Cardiac muscle cell (in vitro differentiated cells and primary cell): ENCODE measurements at regions not wholly inside any gene's neighbourhood (a gene's known extent, or its start where the extent isn't known, plus 50 kb on each side); places are given as distances from the start of the nearest gene placed in this dataset.

ENCODE experiments used
- DNase-seq, 2 donors: peaks; one replicate each; pipeline versions ENCODE4 v3.0.0 to v3.0.0-alpha.2; 2010 to 2017; ENCODE audit warnings: low read depth in 1 of 2, low spot score in 1 of 2
- H3K27ac ChIP-seq: fragments of 200-600 bp; sonication (generic); 2 replicates; pipeline ENCODE4 v1.5.1; 2016
- H3K27me3 ChIP-seq: fragments of 200-600 bp; sonication (generic); 2 replicates; pipeline ENCODE4 v1.6.0; 2016; ENCODE audit warnings: control low read depth
- H3K36me3 ChIP-seq: fragments of 200-600 bp; sonication (generic); 2 replicates; pipeline ENCODE4 v1.5.1; 2016; ENCODE audit warnings: control low read depth
- H3K4me1 ChIP-seq: fragments of 200-600 bp; sonication (generic); 2 replicates; pipeline ENCODE4 v1.8.1; 2017; ENCODE audit warnings: low read depth, mild to moderate bottlenecking, mixed run types
- H3K4me3 ChIP-seq: fragments of 200-600 bp; sonication (generic); 2 replicates; pipeline ENCODE4 v1.5.1; 2016; ENCODE audit warnings: mild to moderate bottlenecking
- H3K9me3 ChIP-seq: fragments of 200-600 bp; sonication (generic); 2 replicates; pipeline ENCODE4 v1.5.1; 2017; ENCODE audit warnings: low read depth, mild to moderate bottlenecking, control low read depth
- CTCF ChIP-seq: IDR thresholded peaks from 2 replicates; pipeline ENCODE4 v1.5.1; 2012; ENCODE audit warnings: low read depth, mild to moderate bottlenecking, low read length

- no peak overlapping the region for H3K4me3 ChIP-seq
- DNase-seq, result no peak
- no peak for TF ChIP-seq CTCF
- H3K4me1 ChIP-seq, result peaks cover 4% of the 10 kb centered on the region
- no peaks in the 10 kb centered on the region for H3K9me3 ChIP-seq
- no peaks in the 10 kb centered on the region for H3K36me3 ChIP-seq
- no peak overlapping the region for H3K27ac ChIP-seq
- peaks cover 11% of the 10 kb centered on the region for H3K27me3 ChIP-seq
Measured at GRCh38 chr6:133753756-133754155, 135.2 kb upstream of the TCF21 start.

GRCh38 chr6:133754298-133754697, 134.6 kb upstream of the TCF21 start:
- no peak for TF ChIP-seq CTCF
- Histone ChIP-seq H3K9me3 (no peaks in the 10 kb centered on the region), H3K27ac (no peak overlapping the region), H3K36me3 (no peaks in the 10 kb centered on the region), H3K4me3 (no peak overlapping the region), H3K27me3 (peaks cover 11% of the 10 kb centered on the region), H3K4me1 (peaks cover 4% of the 10 kb centered on the region)
- no peak for DNase-seq

- H3K4me1 ChIP-seq, result peaks cover 4% of the 10 kb centered on the region
- TF ChIP-seq CTCF, result no peak
- peaks cover 22% of the 10 kb centered on the region for H3K27me3 ChIP-seq
- peak in 1 of 2 donors; percentile 67 for DNase-seq
- H3K27ac ChIP-seq, result no peak overlapping the region
- H3K36me3 ChIP-seq, result no peaks in the 10 kb centered on the region
- no peak overlapping the region for H3K4me3 ChIP-seq
- no peaks in the 10 kb centered on the region for H3K9me3 ChIP-seq
Measured at GRCh38 chr6:133756078-133756695, 132.7 kb upstream of the TCF21 start.

- Histone ChIP-seq H3K9me3 (no peaks in the 10 kb centered on the region), H3K4me1 (peaks cover 4% of the 10 kb centered on the region), H3K4me3 (no peak overlapping the region), H3K27ac (no peak overlapping the region), H3K27me3 (peaks cover 32% of the 10 kb centered on the region), H3K36me3 (no peaks in the 10 kb centered on the region)
- DNase-seq, result peak in 1 of 2 donors; percentile 66
- TF ChIP-seq CTCF, result no peak
Measured at GRCh38 chr6:133757335-133757734, 131.6 kb upstream of the TCF21 start.

- no peak for DNase-seq
- TF ChIP-seq CTCF, result no peak
- peaks cover 4% of the 10 kb centered on the region for H3K4me1 ChIP-seq
- no peak overlapping the region for H3K4me3 ChIP-seq
- H3K36me3 ChIP-seq, result no peaks in the 10 kb centered on the region
- H3K27me3 ChIP-seq, result peaks cover 47% of the 10 kb centered on the region
- no peaks in the 10 kb centered on the region for H3K9me3 ChIP-seq
- H3K27ac ChIP-seq, result no peak overlapping the region
Measured at GRCh38 chr6:133758815-133759335, 130.0 kb upstream of the TCF21 start.
